Activated effector memory CD4-positive, alpha-beta T cell treated with Interleukin-2 at 50 U/mL for 16 hours (primary cell): ENCODE measurements at regions not wholly inside any gene's neighbourhood (a gene's known extent, or its start where the extent isn't known, plus 50 kb on each side); places are given as distances from the start of the nearest gene placed in this dataset.
A peak's percentile ranks its signal among the peaks of the same experiment; 100 is the strongest.

Source experiments
- DNase-seq: peaks from one replicate; pipeline ENCODE4 v3.0.0-alpha.2; 2020

- DNase-seq = peak; percentile 59
Measured at GRCh38 chr5:152026328-152027024, 101.8 kb upstream of the GLRA1 start.

GRCh38 chr5:152016421-152016820 is 91.8 kb upstream of the GLRA1 start:
- no peak for DNase-seq

GRCh38 chr5:152007653-152008335 is 83.1 kb upstream of the GLRA1 start:
- no peak for DNase-seq

DNA sequence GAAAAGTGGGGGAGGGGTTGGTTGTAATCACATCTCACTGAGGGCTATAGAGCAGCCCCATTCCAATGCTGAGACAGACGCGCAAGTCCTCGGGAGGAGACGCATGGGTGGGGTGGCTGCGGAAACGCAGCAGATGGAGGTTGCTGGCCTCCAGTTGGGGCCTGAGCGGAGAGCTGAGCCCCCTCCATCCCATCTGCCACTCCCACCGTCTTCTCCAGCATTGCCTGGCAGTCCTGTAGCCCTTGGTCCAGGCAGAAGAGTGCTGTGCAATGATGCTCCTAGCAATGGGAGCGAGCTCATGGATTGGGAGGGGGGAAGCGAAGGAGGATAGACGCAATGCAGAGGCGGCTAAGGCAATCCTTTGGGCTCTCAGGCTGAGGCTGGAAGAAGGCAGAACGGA is 79.4 kb upstream of the GLRA1 start:
- DNase-seq = no peak
